Hepatocyte (in vitro differentiated cells): ENCODE measurements at regions not wholly inside any gene's neighbourhood (a gene's known extent, or its start where the extent isn't known, plus 50 kb on each side); places are given as distances from the start of the nearest gene placed in this dataset.
"Not testable (repeated sequence)": the region's sequence is repeated elsewhere in the genome, so short reads cannot be mapped to it uniquely, and the experiment has no call there.

Source experiments
- CTCF ChIP-seq: fragments of 200-600 bp; sonication (generic); IDR thresholded peaks from 2 replicates; pipeline ENCODE4 v1.5.1; 2016; ENCODE audit warnings: antibody characterized with exemption, mild to moderate bottlenecking; ENCODE audit not compliant: poor library complexity
- EZH2 ChIP-seq: fragments of 200-600 bp; sonication (generic); IDR thresholded peaks from 2 replicates; pipeline ENCODE4 v1.6.1; 2016; ENCODE audit warnings: antibody characterized with exemption, mild to moderate bottlenecking, borderline replicate concordance
- EZH2phosphoT487 ChIP-seq: fragments of 200-600 bp; sonication (generic); IDR thresholded peaks from one replicate; pipeline ENCODE4 v1.6.1; 2018; ENCODE audit warnings: antibody characterized with exemption, mild to moderate bottlenecking, low read depth, moderate library complexity; ENCODE audit not compliant: unreplicated experiment, severe bottlenecking

DNA sequence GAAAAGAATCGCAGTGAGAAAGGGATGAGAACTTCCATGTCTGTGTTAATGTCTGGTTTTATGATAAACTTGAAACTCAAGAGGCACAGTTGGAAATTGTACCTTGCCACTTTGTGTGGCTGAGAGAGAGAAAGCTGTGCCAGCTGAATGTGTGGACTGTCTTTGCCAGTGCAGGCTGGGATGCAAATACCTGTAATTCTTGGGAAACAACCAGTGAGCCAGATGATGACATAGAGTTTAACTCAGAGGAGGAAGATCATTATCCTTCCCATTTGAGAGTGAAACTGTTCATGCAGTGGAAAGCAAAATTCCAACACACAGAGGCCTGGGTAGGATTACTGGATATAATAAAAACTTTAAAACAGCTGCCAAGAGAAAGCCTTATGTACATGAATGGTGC is 141.5 kb upstream of the NPAP1 start:
- TF ChIP-seq CTCF, EZH2, EZH2phosphoT487: not testable (repeated sequence)
